HG02763 (cell line): ENCODE measurements at regions not wholly inside any gene's neighbourhood (a gene's known extent, or its start where the extent isn't known, plus 50 kb on each side); places are given as distances from the start of the nearest gene placed in this dataset.
"Not testable (repeated sequence)": the region's sequence is repeated elsewhere in the genome, so short reads cannot be mapped to it uniquely, and the experiment has no call there.

Experiments used
- ATAC-seq: cut with Tn5 transposase; IDR thresholded peaks from one replicate; pipeline ENCODE4 v1.9.1; 2021; ENCODE audit warnings: mild to moderate bottlenecking, moderate library complexity; ENCODE audit not compliant: unreplicated experiment

DNA sequence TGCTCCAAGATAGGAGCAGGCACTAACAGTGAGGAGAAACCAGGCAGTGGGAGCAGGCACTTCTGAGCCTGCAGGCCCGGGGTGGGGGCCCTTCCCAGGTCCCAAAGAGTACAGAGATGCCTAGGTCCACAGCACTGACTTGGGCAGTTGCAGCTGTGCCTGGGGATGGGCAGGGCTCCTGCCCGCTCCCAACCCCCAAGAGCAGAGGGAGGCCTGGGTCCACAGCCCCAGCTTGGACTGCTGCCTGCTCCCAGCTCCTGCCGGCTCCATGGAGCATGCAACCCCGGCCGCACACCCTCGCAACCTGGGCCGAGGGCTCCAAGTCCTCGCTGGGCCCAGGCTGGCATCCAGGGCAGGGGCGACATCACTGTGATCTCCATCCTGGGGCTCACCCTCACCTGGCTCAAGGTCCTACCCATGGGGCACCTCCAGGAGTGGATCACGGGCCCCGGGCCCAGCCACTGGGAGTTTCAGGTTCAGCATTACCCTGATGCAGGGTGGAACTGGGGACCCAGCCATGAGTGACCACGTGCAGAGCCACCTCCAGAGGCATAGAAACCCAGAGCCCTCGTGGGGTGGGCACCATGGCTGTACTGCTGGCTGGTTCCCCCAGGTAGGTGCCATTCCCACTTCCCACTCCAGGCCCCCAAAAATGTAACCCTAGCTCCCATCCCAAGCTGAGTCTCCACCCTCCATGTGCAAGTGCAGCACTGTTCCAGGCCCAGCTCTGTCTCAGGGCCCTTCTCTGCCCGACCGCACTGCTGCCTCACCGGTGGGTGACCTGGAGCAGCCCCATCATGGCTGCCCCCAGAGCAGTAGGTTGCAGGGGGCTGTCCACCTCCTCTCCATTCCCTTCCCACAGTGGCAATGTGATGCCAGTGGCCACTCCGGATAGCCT, 325.6 kb downstream of the NR4A2 start:
- no peak for ATAC-seq

DNA sequence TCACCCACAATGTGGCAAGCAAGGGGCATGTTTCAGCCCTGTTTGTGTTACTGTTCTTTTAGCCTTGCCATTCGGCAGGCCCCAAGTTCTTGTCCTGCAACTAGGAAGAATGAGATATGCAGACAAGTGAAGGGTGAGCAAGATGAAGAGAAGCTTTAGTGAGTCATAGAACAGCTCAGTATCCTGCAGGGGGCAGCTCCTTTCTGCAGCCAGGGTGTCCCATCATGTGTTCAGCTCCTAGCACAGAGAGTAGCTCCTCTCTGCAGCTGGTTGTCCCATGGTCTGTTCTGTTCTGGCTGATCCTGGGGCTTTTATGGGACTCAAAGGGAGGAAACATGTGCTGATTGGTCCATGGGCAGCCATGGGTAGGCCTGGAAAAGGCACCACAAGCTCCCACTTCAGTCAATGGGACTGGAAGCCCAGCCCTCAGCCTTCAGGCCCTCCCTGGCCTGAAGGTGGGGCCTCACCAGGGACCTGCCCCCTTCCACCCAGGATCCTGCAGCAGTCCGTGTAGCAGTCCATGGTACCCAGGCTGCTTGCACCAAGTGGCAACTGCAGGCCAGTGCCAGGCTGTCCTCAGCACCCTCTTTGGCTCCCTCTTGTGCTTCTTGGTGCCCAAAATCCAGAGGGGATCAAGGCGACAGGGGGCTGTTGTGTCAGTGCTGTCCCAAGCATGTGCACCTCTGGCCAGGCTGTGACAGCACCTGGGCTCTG, 326.4 kb downstream of the NR4A2 start:
- ATAC-seq, result no peak

GRCh38 chr2:156005531-156005930, 327.0 kb downstream of the NR4A2 start:
- no peak for ATAC-seq

GRCh38 chr2:156004459-156004858, 328.1 kb downstream of the NR4A2 start:
- ATAC-seq, result no peak

GRCh38 chr2:156003780-156004179, 328.7 kb downstream of the NR4A2 start:
- no peak for ATAC-seq

- no peak for ATAC-seq
Measured at GRCh38 chr2:156001851-156002250, 330.7 kb downstream of the NR4A2 start.

- no peak for ATAC-seq
Measured at GRCh38 chr2:155997538-155997937, 335.0 kb downstream of the NR4A2 start.

DNA sequence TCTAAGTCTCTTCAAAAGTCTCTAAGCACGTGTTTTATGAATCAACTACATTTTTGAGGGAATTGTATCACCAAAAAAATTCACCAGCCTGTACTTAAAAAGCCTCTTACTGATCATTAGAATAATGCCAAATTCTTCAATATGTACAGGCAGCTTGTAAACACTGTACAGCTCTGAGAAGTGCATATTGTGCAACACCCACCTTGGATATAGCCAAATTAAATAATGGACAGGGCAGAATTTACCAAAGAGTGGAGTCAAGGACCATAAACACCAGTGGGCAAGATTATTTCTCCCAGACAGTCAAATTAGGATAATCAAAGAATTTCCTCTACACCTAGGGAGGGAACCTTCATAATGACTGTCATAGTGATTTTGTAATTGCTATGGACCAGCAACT, 338.2 kb downstream of the NR4A2 start:
- no peak for ATAC-seq

GRCh38 chr2:155983845-155984244, 348.7 kb downstream of the NR4A2 start:
- ATAC-seq, result no peak

DNA sequence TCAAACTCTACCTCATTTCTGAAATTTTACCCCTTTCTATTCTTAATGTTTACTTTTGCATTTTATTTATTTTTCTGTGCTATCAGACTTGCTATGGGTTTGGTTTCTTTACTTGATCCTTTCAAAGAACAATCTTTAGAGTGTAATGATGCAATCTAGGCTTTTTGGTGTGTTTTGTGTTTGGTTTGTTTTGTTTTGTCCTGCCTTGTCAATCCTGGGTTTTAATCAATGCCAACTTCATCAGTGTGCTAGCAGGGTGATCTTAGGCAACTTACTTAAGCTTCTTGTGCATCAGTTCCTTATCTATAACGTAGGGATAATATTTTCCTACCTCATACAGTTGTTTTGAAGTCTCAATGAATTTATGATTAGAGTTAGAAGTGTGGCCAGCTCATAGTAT, 350.4 kb downstream of the NR4A2 start:
- no peak for ATAC-seq

GRCh38 chr2:155980941-155981560, 351.5 kb downstream of the NR4A2 start:
- ATAC-seq, result peak; percentile 71

- no peak for ATAC-seq
Measured at GRCh38 chr2:155975734-155976133, 356.8 kb downstream of the NR4A2 start.

DNA sequence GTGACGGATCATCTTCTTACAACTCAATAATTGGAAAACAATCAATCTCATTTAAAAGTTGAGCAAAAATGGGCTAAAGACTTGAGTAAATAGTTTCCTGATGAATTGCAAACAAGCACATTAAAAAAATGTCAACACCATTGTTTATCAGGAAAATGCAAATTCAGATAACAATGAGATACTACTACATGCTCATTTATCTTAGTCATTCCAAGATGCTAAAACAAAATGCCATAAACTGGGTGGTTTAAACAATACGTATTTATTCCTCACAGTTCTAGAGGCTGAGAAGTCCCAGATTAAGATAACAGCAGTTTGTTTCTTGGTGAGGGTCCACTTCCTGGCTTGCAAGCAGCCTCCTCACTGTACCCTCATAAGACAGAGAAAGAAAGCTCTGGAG, 359.6 kb downstream of the NR4A2 start:
- no peak for ATAC-seq

DNA sequence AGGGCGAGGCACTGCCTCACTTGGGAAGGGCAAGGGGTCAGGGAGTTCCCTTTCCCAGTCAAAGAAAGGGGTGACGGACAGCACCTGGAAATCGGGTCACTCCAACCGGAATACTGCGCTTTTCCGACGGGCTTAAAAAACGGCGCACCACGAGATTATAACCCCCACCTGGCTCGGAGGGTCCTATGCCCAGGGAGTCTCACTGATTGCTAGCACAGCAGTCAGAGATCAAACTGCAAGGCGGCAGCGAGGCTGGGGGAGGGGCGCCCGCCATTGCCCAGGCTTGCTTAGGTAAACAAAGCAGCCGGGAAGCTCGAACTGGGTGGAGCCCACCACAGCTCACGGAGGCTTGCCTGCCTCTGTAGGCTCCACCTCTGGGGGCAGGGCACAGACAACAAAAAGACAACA, 366.5 kb downstream of the NR4A2 start:
- ATAC-seq, result not testable (repeated sequence)

- no peak for ATAC-seq
Measured at GRCh38 chr2:155965415-155966063, 367.0 kb downstream of the NR4A2 start.

DNA sequence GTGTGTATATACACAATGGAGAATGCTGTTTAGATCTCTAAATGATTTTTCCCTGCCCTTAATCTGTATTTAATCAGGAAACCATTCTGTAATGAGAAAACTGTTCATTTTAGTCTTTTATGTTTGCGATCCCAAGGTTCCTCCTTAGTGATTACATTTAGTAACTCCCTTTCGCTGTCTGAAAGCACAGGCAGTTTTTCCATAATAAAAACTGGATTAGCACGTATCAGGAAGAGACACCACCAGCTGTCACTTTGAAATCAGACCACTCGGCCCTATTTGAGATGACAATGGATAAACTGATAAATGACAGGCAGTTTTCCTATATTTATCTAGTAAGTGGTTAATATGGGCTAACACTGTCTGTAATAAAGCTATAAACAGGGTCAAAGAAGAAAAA, 370.9 kb downstream of the NR4A2 start:
- ATAC-seq, result no peak

DNA sequence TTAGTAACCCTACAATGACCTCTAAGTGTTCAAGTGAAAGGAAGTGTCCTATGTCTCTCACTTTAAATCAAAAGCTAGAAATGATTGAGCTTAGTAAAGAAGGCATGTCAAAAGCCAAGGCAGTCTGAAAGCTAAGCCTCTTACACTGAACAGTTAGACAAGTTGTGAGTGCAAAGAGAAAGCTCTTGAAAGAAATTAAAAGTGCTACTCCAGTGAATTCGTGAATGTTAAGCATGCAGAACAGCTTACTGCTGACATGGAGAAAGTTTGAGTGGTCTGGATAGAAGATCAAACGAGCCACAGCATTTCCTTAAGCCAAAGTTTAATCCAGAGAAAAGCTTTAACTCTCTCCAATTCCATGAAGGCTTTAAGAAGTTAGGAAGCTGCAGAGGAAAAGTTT, 373.7 kb downstream of the NR4A2 start:
- ATAC-seq, result no peak

DNA sequence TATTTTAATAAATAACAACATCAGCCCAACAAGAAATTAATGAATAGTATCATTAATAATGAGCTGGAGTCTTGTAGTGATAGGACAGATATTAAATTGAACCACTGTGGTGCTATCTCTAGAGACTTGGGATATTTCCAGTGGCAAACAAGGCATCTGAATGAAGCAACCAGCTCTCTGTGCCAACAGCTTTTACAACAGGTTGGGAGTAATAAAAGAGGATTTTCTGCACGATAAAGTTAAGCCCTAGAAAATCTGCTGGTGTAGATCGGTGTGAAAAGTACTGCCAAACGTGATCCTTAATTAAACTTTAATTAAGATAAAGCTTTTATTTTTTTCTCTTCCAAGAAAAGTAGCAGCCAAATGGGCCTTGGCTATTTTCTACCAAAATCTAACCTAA, 385.5 kb downstream of the NR4A2 start:
- ATAC-seq, result no peak

GRCh38 chr2:155944218-155944617, 388.3 kb downstream of the NR4A2 start:
- no peak for ATAC-seq

DNA sequence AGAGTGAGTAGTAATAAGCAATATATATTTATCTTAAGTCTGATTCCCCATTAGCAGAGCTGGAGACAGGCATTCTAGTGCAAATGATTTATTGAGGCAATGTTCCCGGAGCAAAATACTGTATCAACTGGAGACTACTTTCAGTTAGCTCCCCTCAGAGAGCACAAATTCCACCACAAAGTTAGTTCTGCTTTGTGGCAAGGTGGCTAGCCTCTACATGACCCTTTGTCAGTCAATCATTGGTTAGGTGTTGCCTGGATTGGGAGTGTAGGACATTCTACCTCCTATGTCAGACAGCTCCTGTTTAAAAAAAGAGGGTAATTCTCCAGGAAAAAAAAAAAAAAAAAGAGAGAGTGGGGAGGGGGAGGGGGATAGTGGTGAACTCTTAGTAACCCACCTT, 402.2 kb downstream of the NR4A2 start:
- ATAC-seq, result no peak

- no peak for ATAC-seq
Measured at GRCh38 chr2:155917380-155917779, 415.1 kb downstream of the NR4A2 start.
